HepG2 (cell line): ENCODE measurements at regions not wholly inside any gene's neighbourhood (a gene's known extent, or its start where the extent isn't known, plus 50 kb on each side); places are given as distances from the start of the nearest gene placed in this dataset.

Experiments
- ATAC-seq: fragments of 200-7000 bp; cut with Tn5 transposase; 3 replicates; pipeline ENCODE4 v1.9.1; 2020; ENCODE audit warnings: mild to moderate bottlenecking, moderate library complexity
- BruUV-seq: library from RNA; stranded (reverse); fragments of 400-500 nt; replicated peaks from 2 replicates; lab custom pipeline; 2021; lab: Mats Ljungman, UMichigan
- CTCF ChIA-PET: fragments of 300-600 bp; formaldehyde crosslinking; extraction: SDS; loops from one replicate; lab custom pipeline; 2021; ENCODE audit warnings: low total read pairs, inconsistent platforms, low intra/inter-chr PET ratio; lab: Yijun Ruan, JAX
- POLR2A ChIA-PET: fragments of 350-600 bp; sonication (Branson Sonifier 250); formaldehyde crosslinking; loops from one replicate; lab custom pipeline; 2020; ENCODE audit warnings: antibody characterized with exemption, inconsistent platforms; lab: Yijun Ruan, JAX
- DNase-seq: peaks from one replicate; pipeline ENCODE4 v3.0.0-alpha.2; 2015; ENCODE audit warnings: low spot score
- FAIRE-seq: peaks from 3 replicates; lab custom pipeline; 2011; peaks lifted over from hg19 to GRCh38; lab: Jason Lieb, UNC
- H2AFZ ChIP-seq: one replicate; pipeline ENCODE4 v1.6.1; 2011; ENCODE audit warnings: low read length, inconsistent platforms
- H3K27ac ChIP-seq: fragments of 300-600 bp; 3 replicates; pipeline ENCODE4 v1.8.0; 2011; ENCODE audit warnings: mixed run types, mild to moderate bottlenecking, mixed read lengths, low read length, inconsistent platforms; ENCODE audit not compliant: insufficient read depth; ENCODE audit errors: extremely low read length
- H3K27me3 ChIP-seq, 2 experiments: fragments of 200-600 bp in 1 of 2; 2 replicates in 1 of 2; 3 replicates in 1 of 2; pipeline versions ENCODE4 v1.6.0 to v1.8.0; 2011; ENCODE audit warnings: low read length in 2 of 2, mild to moderate bottlenecking in 2 of 2, moderate library complexity in 2 of 2, inconsistent platforms in 1 of 2; ENCODE audit not compliant: insufficient read depth in 2 of 2, control insufficient read depth in 1 of 2
- H3K36me3 ChIP-seq, 2 experiments: fragments of 200-600 bp in 1 of 2; replicated peaks in 1 of 2; 2 replicates in 1 of 2; 3 replicates in 1 of 2; pipeline versions ENCODE4 v1.5.1 to v1.8.0; 2011; ENCODE audit warnings: low read length in 2 of 2, inconsistent platforms in 1 of 2; ENCODE audit not compliant: insufficient read depth in 2 of 2, control insufficient read depth in 1 of 2
- H3K4me1 ChIP-seq: 2 replicates; pipeline ENCODE4 v1.5.1; 2012; ENCODE audit warnings: low read length, inconsistent platforms; ENCODE audit not compliant: insufficient read depth
- H3K4me2 ChIP-seq: 2 replicates; pipeline ENCODE4 v1.6.0; 2011; ENCODE audit warnings: low read depth, low read length, inconsistent platforms
- H3K4me3 ChIP-seq, 3 experiments: fragments of 200-600 bp in 1 of 3; sonication (generic), shearing (Covaris generic) in 1 of 3; replicated peaks in 1 of 3; 2 replicates each; pipeline ENCODE4 v1.5.1; 2011 to 2016; ENCODE audit warnings: low read length in 3 of 3, inconsistent platforms in 2 of 3, low read depth in 2 of 3, mild to moderate bottlenecking in 2 of 3, control low read depth in 1 of 3, mixed read lengths in 1 of 3; ENCODE audit not compliant: insufficient read depth in 1 of 3
- H3K79me2 ChIP-seq: one replicate; pipeline ENCODE4 v1.6.1; 2011; ENCODE audit warnings: low read length, inconsistent platforms; ENCODE audit not compliant: insufficient read depth
- H3K9ac ChIP-seq: 2 replicates; pipeline ENCODE4 v1.6.0; 2011; ENCODE audit warnings: mild to moderate bottlenecking, low read depth, low read length, inconsistent platforms; ENCODE audit not compliant: insufficient read depth
- H3K9me3 ChIP-seq: 2 replicates; pipeline ENCODE4 v1.5.1; 2012; ENCODE audit warnings: mild to moderate bottlenecking, low read length
- H4K20me1 ChIP-seq: 2 replicates; pipeline ENCODE4 v1.6.0; 2011; ENCODE audit warnings: inconsistent platforms, mild to moderate bottlenecking, low read length, moderate library complexity; ENCODE audit not compliant: insufficient read depth
- JDP2 ChIP-seq: sonication (generic); formaldehyde crosslinking; IDR thresholded peaks from 2 replicates; pipeline ENCODE4 v1.8.1; 2022; ENCODE audit warnings: missing genetic modification reagents, borderline replicate concordance
- KDM3A ChIP-seq: IDR thresholded peaks from 2 replicates; pipeline ENCODE4 v1.6.1; 2018; ENCODE audit warnings: low read depth, missing compliant biosample characterization
- PCBP1 ChIP-seq: fragments of 200-400 bp; formaldehyde crosslinking; IDR thresholded peaks from 2 replicates; pipeline ENCODE4 v1.6.1; 2017; ENCODE audit warnings: mild to moderate bottlenecking, low read depth, low read length, borderline replicate concordance
- SPEN ChIP-seq: sonication (generic); formaldehyde crosslinking; IDR thresholded peaks from 2 replicates; pipeline ENCODE4 v1.5.1; 2020; ENCODE audit warnings: low read depth, mild to moderate bottlenecking, missing genetic modification reagents
- STAG1 ChIP-seq: sonication (generic); formaldehyde crosslinking; IDR thresholded peaks from 2 replicates; pipeline ENCODE4 v1.4.0; 2020; ENCODE audit warnings: missing genetic modification reagents
- ZC3H13 ChIP-seq: sonication (generic); formaldehyde crosslinking; IDR thresholded peaks from 2 replicates; pipeline ENCODE4 v1.8.1; 2023; ENCODE audit warnings: mild to moderate bottlenecking, missing genetic modification reagents, moderate library complexity
- ZC3H4 ChIP-seq: sonication (generic); formaldehyde crosslinking; IDR thresholded peaks from 2 replicates; pipeline ENCODE4 v1.4.0; 2020; ENCODE audit warnings: missing genetic modification reagents, borderline replicate concordance
- ZFAT ChIP-seq: sonication (generic); formaldehyde crosslinking; conservative IDR thresholded peaks from 2 replicates; pipeline ENCODE4 v1.8.1; 2023; ENCODE audit warnings: missing genetic modification reagents, inconsistent platforms
- ZKSCAN8 ChIP-seq: IDR thresholded peaks from 2 replicates; pipeline ENCODE4 v1.6.1; 2016; ENCODE audit warnings: borderline replicate concordance, missing genetic modification reagents, missing compliant biosample characterization
- ZMAT3 ChIP-seq: sonication (generic); formaldehyde crosslinking; conservative IDR thresholded peaks from 2 replicates; pipeline ENCODE4 v1.7.0; 2021; ENCODE audit warnings: missing genetic modification reagents
- ZNF17 ChIP-seq: sonication (generic); formaldehyde crosslinking; IDR thresholded peaks from 2 replicates; pipeline ENCODE4 v1.5.0; 2020; ENCODE audit warnings: mild to moderate bottlenecking, missing genetic modification reagents
- ZNF788 ChIP-seq: sonication (generic); formaldehyde crosslinking; IDR thresholded peaks from 2 replicates; pipeline ENCODE4 v1.5.0; 2020; ENCODE audit warnings: mild to moderate bottlenecking, missing genetic modification reagents, borderline replicate concordance
- WGBS: methylation state at CpG from one replicate; pipeline ENCODE4 v1.1.6; 2017; ENCODE audit warnings: low lambda C conversion rate; 5-methylcytosine and 5-hydroxymethylcytosine counted together
- in situ Hi-C: cut with HindIII; loops from 2 replicates; pipeline ENCODE4 v1.10.0; 2017; ENCODE audit warnings: low pct_unique_long_range_greater_than_20kb; ENCODE audit not compliant: extremely low pct_ligation_motif_present
- intact Hi-C: fragments of 100-400 bp; cut with micrococcal nuclease; formaldehyde crosslinking; loops from one replicate; pipeline ENCODE4 v1.10.0; 2022; ENCODE audit not compliant: unreplicated experiment
- TF ChIP-seq, protein P1 (sequence below): sonication (generic); formaldehyde crosslinking; conservative IDR thresholded peaks from 2 replicates; pipeline ENCODE4 v1.8.0; 2022; ENCODE audit warnings: missing genetic modification reagents
- TF ChIP-seq, protein P2 (sequence below): sonication (generic); formaldehyde crosslinking; IDR thresholded peaks from 2 replicates; pipeline ENCODE4 v1.4.0; 2020; ENCODE audit warnings: missing genetic modification reagents
- TF ChIP-seq, protein P3 (sequence below): sonication (generic); formaldehyde crosslinking; IDR thresholded peaks from 2 replicates; pipeline ENCODE4 v1.4.0; 2020; ENCODE audit warnings: missing genetic modification reagents
- TF ChIP-seq, protein P4 (sequence below), 2 experiments: fragments of 450-650 bp in 1 of 2; sonication (generic) in 1 of 2; formaldehyde crosslinking; IDR thresholded peaks; 2 replicates each; pipeline versions ENCODE4 v1.5.0 to v1.8.0; 2020 to 2022; ENCODE audit warnings: mild to moderate bottlenecking in 1 of 2, missing genetic modification reagents in 1 of 2
- TF ChIP-seq, protein P5 (sequence below): sonication (generic); formaldehyde crosslinking; IDR thresholded peaks from 2 replicates; pipeline ENCODE4 v1.5.0; 2020; ENCODE audit warnings: mild to moderate bottlenecking, missing genetic modification reagents
- TF ChIP-seq, protein P6 (sequence below): sonication (generic); formaldehyde crosslinking; IDR thresholded peaks from 2 replicates; pipeline ENCODE4 v1.8.1; 2023; ENCODE audit warnings: mild to moderate bottlenecking, missing genetic modification reagents

DNA sequence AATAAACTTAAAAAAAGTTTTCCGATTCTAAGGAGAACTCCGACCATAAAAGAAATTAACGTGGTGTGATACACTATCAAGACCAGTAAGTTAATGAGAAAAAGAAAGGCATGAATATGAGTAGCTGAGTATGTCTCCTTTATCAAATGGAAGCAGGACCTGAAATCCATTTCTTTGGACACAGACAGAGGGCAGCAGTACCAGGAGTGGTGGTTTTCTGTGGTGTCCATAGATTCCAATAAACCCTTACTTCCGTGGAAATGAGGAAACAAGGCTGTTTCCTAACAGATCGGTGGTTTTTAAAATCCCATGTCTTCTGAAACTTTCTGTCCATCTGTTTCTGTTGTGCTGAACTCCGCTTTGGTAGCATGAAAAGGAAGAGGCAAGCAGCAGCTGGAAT is 128.5 kb upstream of the TSPAN5 start:
- ChIA-PET POLR2A (no interaction called here), CTCF (no interaction called here)
- DNase-seq (peak; percentile 21), ATAC-seq (peak; percentile 85), FAIRE-seq (peak; percentile 26)
- H4K20me1 ChIP-seq: no peaks in the 10 kb centered on the region
- H2AFZ ChIP-seq: peak overlapping the region; percentile 70
- WGBS: 24% methylated on average over 6 of the region's 6 CpGs
- no peaks in the 10 kb centered on the region for H3K79me2 ChIP-seq
- peak overlapping the region; percentile 20; the same call in 1 of the 2 replicates for H3K4me2 ChIP-seq
- H3K9me3 ChIP-seq: no peaks in the 10 kb centered on the region
- no peak overlapping the region for H3K27ac ChIP-seq
- no TSS peak for BruUV-seq
- H3K27me3 ChIP-seq: no peaks in the 10 kb centered on the region
- no peak overlapping the region for H3K9ac ChIP-seq
- in situ Hi-C loops: no loop called here
- H3K4me3 ChIP-seq: no peak overlapping the region
- intact Hi-C loops: no loop called here
- H3K4me1 ChIP-seq: no peaks in the 10 kb centered on the region
- H3K36me3 ChIP-seq: no peaks in the 10 kb centered on the region
- TF ChIP-seq ZFAT (CRISPR knock-in tag) (no peak), SPEN (CRISPR knock-in tag) (no peak), ZC3H13 (no peak), ZC3H4 (no peak), ZNF788 (no peak), ZKSCAN8 (no peak), ZMAT3 (CRISPR knock-in tag) (no peak), JDP2 (CRISPR knock-in tag) (no peak), KDM3A (CRISPR knock-in tag) (no peak), PCBP1 (no peak), STAG1 (peak; percentile 47), ZNF17 (CRISPR knock-in tag) (no peak)
- TF ChIP-seq, protein P1, sequence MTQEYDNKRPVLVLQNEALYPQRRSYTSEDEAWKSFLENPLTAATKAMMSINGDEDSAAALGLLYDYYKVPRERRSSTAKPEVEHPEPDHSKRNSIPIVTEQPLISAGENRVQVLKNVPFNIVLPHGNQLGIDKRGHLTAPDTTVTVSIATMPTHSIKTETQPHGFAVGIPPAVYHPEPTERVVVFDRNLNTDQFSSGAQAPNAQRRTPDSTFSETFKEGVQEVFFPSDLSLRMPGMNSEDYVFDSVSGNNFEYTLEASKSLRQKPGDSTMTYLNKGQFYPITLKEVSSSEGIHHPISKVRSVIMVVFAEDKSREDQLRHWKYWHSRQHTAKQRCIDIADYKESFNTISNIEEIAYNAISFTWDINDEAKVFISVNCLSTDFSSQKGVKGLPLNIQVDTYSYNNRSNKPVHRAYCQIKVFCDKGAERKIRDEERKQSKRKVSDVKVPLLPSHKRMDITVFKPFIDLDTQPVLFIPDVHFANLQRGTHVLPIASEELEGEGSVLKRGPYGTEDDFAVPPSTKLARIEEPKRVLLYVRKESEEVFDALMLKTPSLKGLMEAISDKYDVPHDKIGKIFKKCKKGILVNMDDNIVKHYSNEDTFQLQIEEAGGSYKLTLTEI: no peak
- TF ChIP-seq, protein P2, sequence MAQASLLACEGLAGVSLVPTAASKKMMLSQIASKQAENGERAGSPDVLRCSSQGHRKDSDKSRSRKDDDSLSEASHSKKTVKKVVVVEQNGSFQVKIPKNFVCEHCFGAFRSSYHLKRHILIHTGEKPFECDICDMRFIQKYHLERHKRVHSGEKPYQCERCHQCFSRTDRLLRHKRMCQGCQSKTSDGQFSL (CRISPR knock-in tag): no peak
- TF ChIP-seq, protein P3, sequence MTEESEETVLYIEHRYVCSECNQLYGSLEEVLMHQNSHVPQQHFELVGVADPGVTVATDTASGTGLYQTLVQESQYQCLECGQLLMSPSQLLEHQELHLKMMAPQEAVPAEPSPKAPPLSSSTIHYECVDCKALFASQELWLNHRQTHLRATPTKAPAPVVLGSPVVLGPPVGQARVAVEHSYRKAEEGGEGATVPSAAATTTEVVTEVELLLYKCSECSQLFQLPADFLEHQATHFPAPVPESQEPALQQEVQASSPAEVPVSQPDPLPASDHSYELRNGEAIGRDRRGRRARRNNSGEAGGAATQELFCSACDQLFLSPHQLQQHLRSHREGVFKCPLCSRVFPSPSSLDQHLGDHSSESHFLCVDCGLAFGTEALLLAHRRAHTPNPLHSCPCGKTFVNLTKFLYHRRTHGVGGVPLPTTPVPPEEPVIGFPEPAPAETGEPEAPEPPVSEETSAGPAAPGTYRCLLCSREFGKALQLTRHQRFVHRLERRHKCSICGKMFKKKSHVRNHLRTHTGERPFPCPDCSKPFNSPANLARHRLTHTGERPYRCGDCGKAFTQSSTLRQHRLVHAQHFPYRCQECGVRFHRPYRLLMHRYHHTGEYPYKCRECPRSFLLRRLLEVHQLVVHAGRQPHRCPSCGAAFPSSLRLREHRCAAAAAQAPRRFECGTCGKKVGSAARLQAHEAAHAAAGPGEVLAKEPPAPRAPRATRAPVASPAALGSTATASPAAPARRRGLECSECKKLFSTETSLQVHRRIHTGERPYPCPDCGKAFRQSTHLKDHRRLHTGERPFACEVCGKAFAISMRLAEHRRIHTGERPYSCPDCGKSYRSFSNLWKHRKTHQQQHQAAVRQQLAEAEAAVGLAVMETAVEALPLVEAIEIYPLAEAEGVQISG (CRISPR knock-in tag): 0 out of 2 replicates have a peak, but pooled peaks have one; percentile 40
- TF ChIP-seq, protein P4, sequence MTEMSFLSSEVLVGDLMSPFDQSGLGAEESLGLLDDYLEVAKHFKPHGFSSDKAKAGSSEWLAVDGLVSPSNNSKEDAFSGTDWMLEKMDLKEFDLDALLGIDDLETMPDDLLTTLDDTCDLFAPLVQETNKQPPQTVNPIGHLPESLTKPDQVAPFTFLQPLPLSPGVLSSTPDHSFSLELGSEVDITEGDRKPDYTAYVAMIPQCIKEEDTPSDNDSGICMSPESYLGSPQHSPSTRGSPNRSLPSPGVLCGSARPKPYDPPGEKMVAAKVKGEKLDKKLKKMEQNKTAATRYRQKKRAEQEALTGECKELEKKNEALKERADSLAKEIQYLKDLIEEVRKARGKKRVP (CRISPR knock-in tag; IDR thresholded peaks at IDR 0.05): no peak
- TF ChIP-seq, protein P5, sequence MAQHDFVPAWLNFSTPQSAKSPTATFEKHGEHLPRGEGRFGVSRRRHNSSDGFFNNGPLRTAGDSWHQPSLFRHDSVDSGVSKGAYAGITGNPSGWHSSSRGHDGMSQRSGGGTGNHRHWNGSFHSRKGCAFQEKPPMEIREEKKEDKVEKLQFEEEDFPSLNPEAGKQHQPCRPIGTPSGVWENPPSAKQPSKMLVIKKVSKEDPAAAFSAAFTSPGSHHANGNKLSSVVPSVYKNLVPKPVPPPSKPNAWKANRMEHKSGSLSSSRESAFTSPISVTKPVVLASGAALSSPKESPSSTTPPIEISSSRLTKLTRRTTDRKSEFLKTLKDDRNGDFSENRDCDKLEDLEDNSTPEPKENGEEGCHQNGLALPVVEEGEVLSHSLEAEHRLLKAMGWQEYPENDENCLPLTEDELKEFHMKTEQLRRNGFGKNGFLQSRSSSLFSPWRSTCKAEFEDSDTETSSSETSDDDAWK (CRISPR knock-in tag): no peak
- TF ChIP-seq, protein P6, sequence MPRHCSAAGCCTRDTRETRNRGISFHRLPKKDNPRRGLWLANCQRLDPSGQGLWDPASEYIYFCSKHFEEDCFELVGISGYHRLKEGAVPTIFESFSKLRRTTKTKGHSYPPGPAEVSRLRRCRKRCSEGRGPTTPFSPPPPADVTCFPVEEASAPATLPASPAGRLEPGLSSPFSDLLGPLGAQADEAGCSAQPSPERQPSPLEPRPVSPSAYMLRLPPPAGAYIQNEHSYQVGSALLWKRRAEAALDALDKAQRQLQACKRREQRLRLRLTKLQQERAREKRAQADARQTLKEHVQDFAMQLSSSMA: no peak
